SH-SY5Y (cell line): ENCODE measurements at regions not wholly inside any gene's neighbourhood (a gene's known extent, or its start where the extent isn't known, plus 50 kb on each side); places are given as distances from the start of the nearest gene placed in this dataset.

Experiments used
- GATA2 ChIP-seq: IDR thresholded peaks from 2 replicates; pipeline ENCODE4 v1.6.1; 2011; ENCODE audit warnings: mild to moderate bottlenecking, low read depth, low read length
- GATA3 ChIP-seq: IDR thresholded peaks from 2 replicates; pipeline ENCODE4 v1.6.1; 2011; ENCODE audit warnings: low read depth, mild to moderate bottlenecking, low read length, moderate library complexity

DNA sequence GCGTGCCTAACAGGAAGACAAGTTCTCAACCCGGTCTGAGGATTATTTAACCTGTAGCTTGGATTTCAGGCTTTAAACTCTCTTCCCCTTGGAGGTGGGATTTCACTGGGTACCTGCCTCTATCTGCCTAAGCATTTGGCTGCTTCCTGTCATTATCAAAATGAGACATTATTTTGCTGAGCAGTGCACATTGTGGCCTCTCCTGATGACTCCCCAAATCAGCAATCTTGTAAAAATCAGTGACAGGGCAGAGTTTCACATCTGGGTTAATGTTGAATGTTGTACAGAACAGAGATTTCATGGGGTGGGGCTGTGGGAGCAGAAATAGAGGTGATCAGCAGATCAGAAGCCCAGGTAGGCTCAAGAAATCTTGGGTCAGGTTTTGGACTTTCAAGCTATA is 605.9 kb downstream of the ELAVL2 start:
- no peak for TF ChIP-seq GATA2
- TF ChIP-seq GATA3: no peak

DNA sequence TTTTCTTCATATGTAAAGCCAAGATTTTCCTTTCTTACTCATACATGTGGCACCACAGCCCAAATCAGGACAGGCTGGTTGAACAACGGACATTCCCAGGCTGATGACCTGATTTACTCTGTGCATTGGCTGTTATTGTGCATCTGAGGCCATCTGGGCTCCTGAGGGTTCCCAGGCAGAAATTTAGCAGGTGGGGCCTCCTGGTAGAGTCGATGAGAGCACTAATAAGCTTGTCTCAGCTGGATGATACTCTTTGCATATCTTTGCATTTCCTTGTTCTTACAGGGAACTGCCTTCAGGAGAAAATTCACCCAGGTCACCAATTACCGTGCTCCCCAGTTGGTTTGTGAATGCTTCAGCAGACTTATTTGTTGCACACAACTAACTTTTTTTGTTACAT is 605.1 kb downstream of the ELAVL2 start:
- TF ChIP-seq GATA2 (no peak), GATA3 (no peak)

DNA sequence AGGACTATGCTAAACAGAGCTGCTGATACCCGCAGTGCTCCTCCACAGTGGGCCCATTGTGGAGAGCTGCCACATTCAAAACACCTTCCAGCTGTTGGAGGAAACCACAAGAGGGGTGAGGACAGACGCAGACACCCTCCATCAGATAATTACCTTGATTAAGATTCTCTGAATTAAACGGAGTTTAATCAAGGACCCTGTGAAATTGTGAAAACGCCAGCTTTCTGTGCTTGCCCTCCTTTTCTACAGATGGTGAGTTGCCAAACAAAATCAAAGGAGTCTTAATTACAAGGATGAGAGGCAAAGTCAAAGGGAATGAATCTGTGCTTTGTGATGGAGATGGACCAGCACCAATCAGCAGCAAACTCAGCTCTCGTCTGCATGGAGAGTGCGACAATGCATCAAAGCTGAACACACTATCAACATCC is 596.1 kb downstream of the ELAVL2 start:
- no peak for TF ChIP-seq GATA3
- no peak for TF ChIP-seq GATA2

DNA sequence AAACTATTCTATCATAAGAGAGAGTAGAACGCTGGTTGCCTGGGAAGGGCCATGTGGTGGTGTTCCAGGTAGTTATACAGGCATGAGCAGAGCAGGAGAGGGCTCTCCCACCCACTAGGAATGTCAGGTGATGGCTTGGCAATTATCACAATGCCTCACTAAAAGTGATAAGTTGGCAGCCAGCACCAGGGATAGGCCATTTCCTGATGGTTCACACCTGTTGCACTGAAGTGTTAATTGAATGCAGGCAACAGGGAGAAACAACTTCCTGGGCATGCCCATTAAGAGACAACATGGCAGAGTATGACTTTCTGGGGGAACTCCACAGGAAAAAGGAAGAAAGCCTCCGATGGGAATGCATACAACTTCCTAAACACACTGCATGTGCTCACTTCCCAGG is 593.2 kb downstream of the ELAVL2 start:
- TF ChIP-seq GATA3 (no peak), GATA2 (no peak)

DNA sequence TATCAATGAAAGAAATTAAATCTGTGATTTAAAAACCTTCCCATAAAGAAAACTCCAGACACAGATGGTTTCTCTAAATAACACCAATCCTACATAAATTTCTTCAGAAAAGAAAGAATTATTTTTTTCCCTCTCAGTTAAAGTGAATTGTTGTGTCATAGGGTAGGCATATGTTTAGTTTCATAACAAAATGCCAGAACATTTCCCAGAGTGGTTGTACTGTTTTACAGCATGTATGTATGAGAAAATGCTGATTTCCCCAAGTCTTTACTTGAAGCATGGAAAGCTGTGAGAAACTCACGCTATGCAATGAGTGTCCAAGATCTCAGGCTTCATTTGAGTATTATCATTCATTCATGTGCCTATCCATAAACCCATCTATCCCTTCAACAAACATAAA is 582.5 kb downstream of the ELAVL2 start:
- no peak for TF ChIP-seq GATA3
- no peak for TF ChIP-seq GATA2

DNA sequence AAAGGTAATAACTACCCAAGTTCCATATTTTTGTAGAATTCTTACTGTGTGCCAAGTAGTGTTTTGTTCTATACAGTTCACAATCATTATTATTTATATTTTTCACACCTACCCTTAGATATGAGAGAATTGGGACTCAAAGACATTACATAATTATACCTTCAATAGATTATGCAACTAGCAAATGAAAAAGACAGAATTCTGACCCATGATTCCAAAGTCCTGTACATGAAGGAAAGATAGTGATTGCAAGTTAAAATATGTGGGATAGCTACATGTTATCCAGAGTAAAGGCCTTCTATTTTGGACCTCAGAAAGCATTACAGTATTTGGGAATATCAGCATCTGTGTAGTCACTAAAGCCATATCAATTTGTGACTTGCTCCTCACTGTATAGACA is 581.0 kb downstream of the ELAVL2 start:
- TF ChIP-seq GATA3 (no peak), GATA2 (no peak)

DNA sequence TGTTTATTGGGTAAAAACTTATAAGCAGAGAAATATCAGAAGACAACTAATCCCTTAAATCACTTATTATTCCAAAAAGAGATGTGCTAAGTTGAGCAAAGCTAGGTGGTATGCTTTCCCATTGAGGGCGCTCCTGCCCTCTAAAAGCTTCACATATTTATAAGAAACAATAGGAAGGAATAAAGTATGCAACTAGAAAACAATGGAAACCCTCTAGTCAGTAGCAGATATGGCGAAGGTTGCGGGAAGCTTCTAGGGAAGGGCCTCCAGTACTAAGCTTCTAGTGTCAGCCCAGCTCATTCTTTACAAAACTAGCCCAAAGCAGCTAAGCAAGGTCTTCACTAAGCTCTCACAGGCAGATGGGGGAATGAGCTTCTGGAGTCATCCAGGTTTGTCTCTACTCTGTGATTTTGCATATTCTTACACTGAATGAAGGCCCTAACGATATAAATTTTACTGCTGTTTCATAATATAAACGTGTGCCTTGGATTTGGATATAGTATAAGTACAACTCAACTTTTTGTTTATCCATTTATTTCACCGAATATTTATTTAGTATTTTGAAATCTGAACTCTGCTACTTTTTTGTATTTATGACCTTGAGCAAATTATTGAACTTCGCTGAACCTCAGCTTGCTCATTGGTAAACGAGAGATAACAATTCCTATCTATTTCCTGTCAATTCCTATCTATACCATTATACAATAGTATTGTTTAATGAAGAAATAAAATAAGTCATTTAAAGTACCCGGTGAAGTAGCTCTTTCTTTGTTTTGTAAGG is 571.4 kb downstream of the ELAVL2 start:
- TF ChIP-seq GATA3: no peak
- TF ChIP-seq GATA2: no peak

DNA sequence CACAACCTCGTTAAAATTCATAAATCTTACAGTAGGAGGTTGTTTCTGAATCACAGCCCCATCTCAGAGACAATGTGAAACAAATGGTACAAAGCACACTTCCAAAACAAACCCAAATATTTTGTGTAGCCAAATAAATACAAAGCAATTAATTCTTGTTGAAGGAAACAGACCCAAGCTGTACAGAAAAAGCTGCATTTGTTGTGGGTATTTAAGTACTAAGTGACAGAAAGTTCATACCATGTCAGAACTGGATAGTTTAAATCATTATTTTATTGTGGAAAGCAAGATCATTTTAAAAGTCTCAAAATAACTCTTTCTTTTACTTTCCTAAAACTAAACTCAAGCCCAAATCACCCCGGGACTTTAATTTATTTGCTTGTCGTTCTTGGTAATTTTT is 570.7 kb downstream of the ELAVL2 start:
- TF ChIP-seq GATA3 (no peak), GATA2 (no peak)

DNA sequence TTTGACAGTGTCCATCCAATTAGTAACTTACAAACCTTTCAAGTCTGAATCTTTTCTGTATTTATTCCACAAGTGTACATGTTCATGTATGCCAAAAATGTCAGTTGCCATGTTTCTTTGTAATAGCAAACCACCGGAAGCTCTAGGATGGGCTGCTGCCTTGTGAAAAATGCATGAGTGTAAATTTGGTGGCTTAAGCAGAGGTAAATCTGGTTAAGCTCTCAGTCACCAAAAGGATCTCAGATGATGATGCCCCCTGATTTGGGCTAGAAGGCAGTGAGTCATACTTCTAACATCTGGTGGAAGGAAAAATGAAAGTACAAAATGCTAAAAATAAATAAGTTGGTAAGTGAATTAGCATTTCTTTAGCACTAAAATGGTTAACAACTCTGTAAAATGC is 567.5 kb downstream of the ELAVL2 start:
- TF ChIP-seq GATA3 (no peak), GATA2 (no peak)

DNA sequence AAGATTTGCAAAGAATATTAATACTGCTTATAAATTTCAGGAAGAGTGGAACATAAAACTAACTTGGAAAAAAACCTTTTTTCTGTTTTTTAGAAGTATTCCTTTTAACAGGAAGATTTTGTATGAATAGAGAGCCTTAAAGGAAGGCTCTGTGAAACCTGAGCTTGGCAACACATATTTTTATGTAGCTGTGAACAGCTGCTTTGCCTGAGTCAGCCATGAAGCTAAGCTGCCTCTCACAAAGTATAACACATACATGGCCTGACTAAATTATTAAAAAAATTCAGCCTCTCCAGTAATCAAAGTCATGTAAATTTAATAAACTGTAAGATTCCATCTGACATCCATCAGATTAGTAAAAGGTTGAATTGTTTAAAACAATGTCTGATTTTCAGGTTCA is 547.5 kb downstream of the ELAVL2 start:
- TF ChIP-seq GATA3: no peak
- no peak for TF ChIP-seq GATA2

DNA sequence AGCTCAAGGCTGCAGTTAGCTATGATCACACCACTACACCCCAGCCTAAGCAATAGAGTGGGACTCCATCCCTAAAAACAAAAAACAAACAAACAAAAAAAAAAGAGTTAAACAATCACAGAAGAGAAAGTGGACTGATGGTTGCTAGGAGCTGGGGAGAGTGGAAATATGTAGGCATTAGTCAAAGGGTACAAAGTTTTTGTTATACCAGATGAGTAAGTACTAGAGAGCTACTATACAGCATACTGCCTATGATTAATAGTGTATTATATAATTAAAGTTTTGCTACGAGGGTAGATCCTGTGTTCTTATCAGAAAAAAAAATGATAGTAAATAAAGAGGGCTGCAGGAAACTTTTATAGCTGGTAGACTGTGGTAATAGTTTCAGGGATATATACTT is 538.6 kb downstream of the ELAVL2 start:
- no peak for TF ChIP-seq GATA3
- no peak for TF ChIP-seq GATA2

DNA sequence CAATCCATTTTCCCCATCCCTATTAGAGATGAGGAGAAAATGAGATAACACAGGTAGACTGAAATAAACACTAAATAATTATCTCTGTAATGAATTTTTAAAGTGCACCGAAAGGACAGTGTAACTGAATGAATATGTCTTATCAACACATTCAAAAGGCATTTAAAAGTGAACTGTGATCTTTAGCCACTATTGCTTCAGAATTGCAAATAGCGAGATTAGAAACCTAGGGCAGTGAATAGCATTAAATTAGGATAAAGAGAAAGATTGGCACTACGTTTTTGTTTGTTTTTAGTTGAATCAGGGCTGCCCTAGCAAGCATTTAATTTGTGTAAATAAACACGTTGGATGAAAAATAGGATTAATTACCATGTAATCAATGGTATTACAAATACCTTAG is 537.5 kb downstream of the ELAVL2 start:
- no peak for TF ChIP-seq GATA3
- no peak for TF ChIP-seq GATA2

DNA sequence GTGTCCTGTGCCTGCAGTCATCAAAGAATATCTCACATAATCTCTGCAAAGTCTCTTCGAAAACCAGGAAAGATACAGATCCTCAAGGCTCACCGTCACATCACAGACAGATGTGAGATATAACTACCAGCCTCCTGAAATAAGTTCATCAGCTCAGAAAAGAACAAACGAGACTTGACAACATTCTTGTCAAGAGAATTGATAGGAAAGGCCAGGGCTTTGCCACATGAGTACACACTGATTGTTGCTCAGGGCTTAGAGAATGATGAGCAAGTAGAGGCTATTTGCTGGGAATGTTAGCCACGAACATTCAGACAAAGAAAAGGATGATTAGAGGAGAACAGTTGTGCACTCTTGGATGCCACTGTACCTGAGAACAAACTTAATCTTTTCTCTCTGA is 535.1 kb downstream of the ELAVL2 start:
- no peak for TF ChIP-seq GATA2
- TF ChIP-seq GATA3: no peak

DNA sequence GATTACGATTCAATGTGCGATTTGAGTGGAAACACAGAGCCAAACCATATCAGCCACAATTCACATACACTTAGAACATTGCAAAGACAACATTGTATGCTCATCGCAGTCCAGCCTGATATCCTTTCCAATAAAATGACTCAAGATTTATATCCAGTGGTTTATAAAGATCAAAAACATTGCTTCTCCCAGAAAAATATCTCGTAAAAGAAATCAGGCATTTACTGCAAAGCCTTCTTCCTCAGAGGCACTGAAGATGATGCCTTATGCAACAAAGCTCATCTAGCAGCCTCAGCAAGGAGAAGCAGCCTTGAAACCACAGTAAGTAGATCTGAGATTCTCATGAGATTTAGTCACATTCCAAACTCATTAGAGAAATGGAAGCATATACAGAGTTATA is 523.8 kb downstream of the ELAVL2 start:
- TF ChIP-seq GATA2 (no peak), GATA3 (no peak)

DNA sequence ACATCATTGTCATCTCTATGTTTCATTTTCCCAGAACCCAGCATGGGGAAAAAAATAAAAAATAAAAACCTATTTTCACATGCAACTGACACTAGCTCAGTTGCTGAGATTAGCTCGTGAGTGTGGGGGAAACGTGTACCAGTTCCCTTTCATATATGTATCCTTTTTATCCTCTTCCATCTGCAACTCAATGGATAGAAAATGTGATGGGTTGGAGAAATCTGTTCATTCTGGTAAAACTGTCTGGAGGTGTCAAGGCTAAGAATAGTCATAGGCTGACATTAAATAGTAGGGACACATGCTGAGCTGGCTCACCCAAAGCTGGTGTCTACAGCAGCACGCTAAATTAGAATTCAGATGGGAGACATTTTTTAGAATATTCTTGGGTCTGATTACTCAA is 519.3 kb downstream of the ELAVL2 start:
- TF ChIP-seq GATA2: no peak
- no peak for TF ChIP-seq GATA3
